Gastrocnemius medialis (tissue), 4 donors: ENCODE measurements at regions not wholly inside any gene's neighbourhood (a gene's known extent, or its start where the extent isn't known, plus 50 kb on each side); places are given as distances from the start of the nearest gene placed in this dataset.
"Not testable (repeated sequence)": the region's sequence is repeated elsewhere in the genome, so short reads cannot be mapped to it uniquely, and the experiment has no call there.

Source experiments
- ATAC-seq, 2 donors: fragments of 150-250 bp; one replicate each; pipeline ENCODE4 v1.9.1; 2016
- DNase-seq, 2 donors: peaks; one replicate each; pipeline ENCODE4 v3.0.0-alpha.2; 2019
- H3K27ac ChIP-seq, 4 donors: fragments of 200-600 bp; sonication (generic); 1 replicate in 1 of 4; 2 replicates in 3 of 4; pipeline ENCODE4 v1.5.1; 2016 to 2018; ENCODE audit warnings: mild to moderate bottlenecking in 2 of 4, moderate library complexity in 1 of 4
- H3K27me3 ChIP-seq, 3 donors: fragments of 200-600 bp; sonication (generic) in 2 of 3; 1 replicate in 1 of 3; 2 replicates in 2 of 3; pipeline versions ENCODE4 v1.5.1 to v1.6.0; 2016 to 2019; ENCODE audit warnings: mild to moderate bottlenecking in 1 of 3, moderate library complexity in 1 of 3
- H3K36me3 ChIP-seq, 2 donors: fragments of 200-600 bp; sonication (generic) in 1 of 2; one replicate each; pipeline ENCODE4 v1.5.1; 2017 to 2018
- H3K4me1 ChIP-seq, 2 donors: fragments of 200-600 bp; sonication (generic) in 1 of 2; one replicate each; pipeline ENCODE4 v1.5.1; 2016 to 2017; ENCODE audit warnings: mild to moderate bottlenecking in 2 of 2
- H3K4me3 ChIP-seq, 4 donors: fragments of 200-600 bp; sonication (generic) in 3 of 4; 1 replicate in 1 of 4; 2 replicates in 3 of 4; pipeline ENCODE4 v1.5.1; 2016 to 2019; ENCODE audit warnings: mild to moderate bottlenecking in 2 of 4
- H3K9me3 ChIP-seq, 3 donors: fragments of 200-600 bp; sonication (generic) in 2 of 3; 1 replicate in 1 of 3; 2 replicates in 2 of 3; pipeline ENCODE4 v1.5.1; 2016 to 2019
- CTCF ChIP-seq, 5 experiments: fragments of 450-650 bp in 3 of 5; fragments of 200-600 bp in 2 of 5; sonication (generic) in 2 of 5; IDR thresholded peaks in 4 of 5; conservative IDR thresholded peaks in 1 of 5; 1 replicate in 4 of 5; 2 replicates in 1 of 5; pipeline ENCODE4 v1.5.1; 2016 to 2019; ENCODE audit warnings: antibody characterized with exemption in 5 of 5, mild to moderate bottlenecking in 3 of 5, moderate library complexity in 3 of 5
- POLR2A ChIP-seq, 2 donors: fragments of 450-650 bp; IDR thresholded peaks; one replicate each; pipeline ENCODE4 v1.6.1; 2017; ENCODE audit warnings: antibody characterized with exemption in 2 of 2, mild to moderate bottlenecking in 2 of 2, moderate library complexity in 2 of 2
- in situ Hi-C, 4 donors: fragments of 200-750 bp; cut with MboI; loops; one replicate each; pipeline versions ENCODE4 v1.15.0 to v1.8.0; 2017; ENCODE audit warnings: low sequenced_read_pairs in 4 of 4
- intact Hi-C: fragments of 100-400 bp; cut with DNase I; formaldehyde crosslinking; loops from one replicate; pipeline ENCODE4 v1.15.1; 2023; ENCODE audit warnings: low total_unique reads

GRCh38 chr13:106089261-106089980 lies 446.0 kb downstream of the EFNB2 start:
- Histone ChIP-seq H3K4me1 (no peaks in the 10 kb centered on the region), H3K36me3 (no peaks in the 10 kb centered on the region), H3K4me3 (no peak overlapping the region), H3K27me3 (no peaks in the 10 kb centered on the region), H3K27ac (no peak overlapping the region), H3K9me3 (no peaks in the 10 kb centered on the region)
- TF ChIP-seq POLR2A (IDR thresholded peaks at IDR 0.05) (no peak), CTCF (IDR thresholded peaks at IDR 0.05 in 4 of 5, conservative IDR thresholded peaks at IDR 0.05 in 1 of 5) (no peak)
- intact Hi-C loops: no loop called here
- in situ Hi-C loops: no loop called here
- peak in 1 of 2 donors; percentile 26 for ATAC-seq
- DNase-seq: no peak

- in situ Hi-C loops: no loop called here
Observed at GRCh38 chr13:106088085-106088484, 447.4 kb downstream of the EFNB2 start.

GRCh38 chr13:106087201-106087600 lies 448.3 kb downstream of the EFNB2 start:
- H3K36me3 ChIP-seq: no peaks in the 10 kb centered on the region
- H3K4me1 ChIP-seq: no peaks in the 10 kb centered on the region
- no peak for DNase-seq
- no peak for ATAC-seq
- no peaks in the 10 kb centered on the region for H3K27me3 ChIP-seq
- TF ChIP-seq CTCF (IDR thresholded peaks at IDR 0.05 in 4 of 5, conservative IDR thresholded peaks at IDR 0.05 in 1 of 5): no peak
- no peak for TF ChIP-seq POLR2A (IDR thresholded peaks at IDR 0.05)
- intact Hi-C loops (no loop called here), in situ Hi-C loops (no loop called here)
- H3K9me3 ChIP-seq: no peaks in the 10 kb centered on the region
- no peak overlapping the region for H3K4me3 ChIP-seq
- no peak overlapping the region for H3K27ac ChIP-seq

More at GRCh38 chr13:106088085-106088484, 447.4 kb downstream of the EFNB2 start:
- no peaks in the 10 kb centered on the region for H3K4me1 ChIP-seq
- DNase-seq (no peak), ATAC-seq (no peak)
- intact Hi-C loops: no loop called here
- no peak overlapping the region for H3K27ac ChIP-seq
- no peaks in the 10 kb centered on the region for H3K9me3 ChIP-seq
- no peak overlapping the region for H3K4me3 ChIP-seq
- TF ChIP-seq POLR2A (IDR thresholded peaks at IDR 0.05) (no peak), CTCF (IDR thresholded peaks at IDR 0.05 in 4 of 5, conservative IDR thresholded peaks at IDR 0.05 in 1 of 5) (no peak)
- H3K27me3 ChIP-seq: no peaks in the 10 kb centered on the region
- no peaks in the 10 kb centered on the region for H3K36me3 ChIP-seq

GRCh38 chr13:106083620-106084350 lies 451.7 kb downstream of the EFNB2 start:
- ATAC-seq: no peak

GRCh38 chr13:106081221-106081620 lies 454.2 kb downstream of the EFNB2 start:
- H3K36me3 ChIP-seq, DNase-seq, in situ Hi-C loops, H3K27ac ChIP-seq, H3K9me3 ChIP-seq, H3K4me3 ChIP-seq, H3K4me1 ChIP-seq, H3K27me3 ChIP-seq, ATAC-seq: not testable (repeated sequence)
- intact Hi-C loops: loop anchor here (5.0 kb wide), 1 partner anchor 456 kb away; the partner anchor contains the start of gene EFNB2

More at GRCh38 chr13:106083620-106084350, 451.7 kb downstream of the EFNB2 start:
- Histone ChIP-seq H3K36me3 (no peaks in the 10 kb centered on the region), H3K4me3 (no peak overlapping the region), H3K9me3 (no peaks in the 10 kb centered on the region), H3K4me1 (no peaks in the 10 kb centered on the region), H3K27ac (no peak overlapping the region), H3K27me3 (no peaks in the 10 kb centered on the region)
- intact Hi-C loops: loop anchor here (5.0 kb wide), 1 partner anchor 454 kb away; the partner anchor contains the start of gene EFNB2
- in situ Hi-C loops: no loop called here
- TF ChIP-seq CTCF (IDR thresholded peaks at IDR 0.05 in 4 of 5, conservative IDR thresholded peaks at IDR 0.05 in 1 of 5) (peak in 3 of 5 experiments; percentile 13 to 49 (median 33)), POLR2A (IDR thresholded peaks at IDR 0.05) (no peak)
- no peak for DNase-seq
